SH-SY5Y (cell line): ENCODE measurements at regions not wholly inside any gene's neighbourhood (a gene's known extent, or its start where the extent isn't known, plus 50 kb on each side); places are given as distances from the start of the nearest gene placed in this dataset.

Experiments used
- GATA2 ChIP-seq: IDR thresholded peaks from 2 replicates; pipeline ENCODE4 v1.6.1; 2011; ENCODE audit warnings: mild to moderate bottlenecking, low read depth, low read length
- GATA3 ChIP-seq: IDR thresholded peaks from 2 replicates; pipeline ENCODE4 v1.6.1; 2011; ENCODE audit warnings: low read depth, mild to moderate bottlenecking, low read length, moderate library complexity

DNA sequence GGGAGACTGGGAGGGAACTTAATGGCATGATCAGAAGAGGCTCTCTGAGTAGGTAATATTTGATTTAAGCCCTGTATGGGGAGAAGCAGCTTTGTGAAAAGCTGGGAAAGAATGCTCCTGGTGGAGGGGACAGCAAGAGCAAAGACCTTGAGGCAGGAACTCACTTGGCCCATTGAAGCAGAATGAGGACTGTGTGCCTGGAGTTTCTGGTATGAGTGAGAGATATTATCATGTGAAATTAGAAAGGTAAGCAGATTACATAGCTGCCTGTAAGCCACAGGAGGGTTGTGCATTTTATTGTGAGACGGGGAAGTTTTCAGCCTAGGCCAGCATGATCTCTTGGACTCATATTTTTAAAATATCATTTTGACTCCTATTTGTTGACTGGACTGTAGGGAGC is 502.1 kb downstream of the DHX35 start:
- TF ChIP-seq GATA2 (peak; percentile 69), GATA3 (no peak)
